SH-SY5Y (cell line): ENCODE measurements at regions not wholly inside any gene's neighbourhood (a gene's known extent, or its start where the extent isn't known, plus 50 kb on each side); places are given as distances from the start of the nearest gene placed in this dataset.

Experiments used
- GATA2 ChIP-seq: IDR thresholded peaks from 2 replicates; pipeline ENCODE4 v1.6.1; 2011; ENCODE audit warnings: mild to moderate bottlenecking, low read depth, low read length
- GATA3 ChIP-seq: IDR thresholded peaks from 2 replicates; pipeline ENCODE4 v1.6.1; 2011; ENCODE audit warnings: low read depth, mild to moderate bottlenecking, low read length, moderate library complexity

- no peak for TF ChIP-seq GATA2
- TF ChIP-seq GATA3: no peak
Observed at GRCh38 chr2:133721118-133721517, 152.9 kb upstream of the NCKAP5 start.

GRCh38 chr2:133723133-133723532, 154.9 kb upstream of the NCKAP5 start:
- TF ChIP-seq GATA3 (no peak), GATA2 (no peak)

- TF ChIP-seq GATA2 (no peak), GATA3 (no peak)
Observed at GRCh38 chr2:133726973-133727372, 158.7 kb upstream of the NCKAP5 start.

- TF ChIP-seq GATA2 (no peak), GATA3 (no peak)
Observed at GRCh38 chr2:133732059-133732458, 163.8 kb upstream of the NCKAP5 start.

GRCh38 chr2:133732982-133733900, 165.0 kb upstream of the NCKAP5 start:
- TF ChIP-seq GATA2 (no peak), GATA3 (no peak)

- TF ChIP-seq GATA2: no peak
- TF ChIP-seq GATA3: no peak
Observed at GRCh38 chr2:133733901-133734255, 165.6 kb upstream of the NCKAP5 start.

GRCh38 chr2:133734716-133735495, 166.6 kb upstream of the NCKAP5 start:
- TF ChIP-seq GATA2 (no peak), GATA3 (no peak)

- TF ChIP-seq GATA3: no peak
- TF ChIP-seq GATA2: no peak
Observed at GRCh38 chr2:133736674-133737073, 168.4 kb upstream of the NCKAP5 start.

- TF ChIP-seq GATA3 (no peak), GATA2 (no peak)
Observed at GRCh38 chr2:133737242-133737993, 169.2 kb upstream of the NCKAP5 start.

- TF ChIP-seq GATA3 (no peak), GATA2 (no peak)
Observed at GRCh38 chr2:133739039-133739438, 170.8 kb upstream of the NCKAP5 start.

- TF ChIP-seq GATA3 (no peak), GATA2 (no peak)
Observed at GRCh38 chr2:133740500-133740899, 172.2 kb upstream of the NCKAP5 start.

GRCh38 chr2:133748007-133748700, 179.9 kb upstream of the NCKAP5 start:
- no peak for TF ChIP-seq GATA3
- no peak for TF ChIP-seq GATA2

GRCh38 chr2:133753665-133754064, 185.4 kb upstream of the NCKAP5 start:
- TF ChIP-seq GATA3: no peak
- TF ChIP-seq GATA2: no peak

GRCh38 chr2:133755480-133756300, 187.4 kb upstream of the NCKAP5 start:
- TF ChIP-seq GATA2: no peak
- TF ChIP-seq GATA3: no peak
